ENCODE measurements at regions not wholly inside any gene's neighbourhood (a gene's known extent, or its start where the extent isn't known, plus 50 kb on each side); places are given as distances from the start of the nearest gene placed in this dataset.

- TF ChIP-seq CTCF (IDR thresholded peaks at IDR 0.05), result no peak
- no peak for TF ChIP-seq POLR2A (IDR thresholded peaks at IDR 0.05)
- TF ChIP-seq POLR2AphosphoS5 (IDR thresholded peaks at IDR 0.05; ENCODE audit: insufficient read depth in 1 of 2, low read depth in 1 of 2), result no peak
These were observed 175.3 kb upstream of the HES1 start for GRCh38 chr3:193960487-193961274.
